H1 (cell line): ENCODE measurements at regions not wholly inside any gene's neighbourhood (a gene's known extent, or its start where the extent isn't known, plus 50 kb on each side); places are given as distances from the start of the nearest gene placed in this dataset.

Source experiments
- CHD7 ChIP-seq: fragments of 300-600 bp; sonication (generic); IDR thresholded peaks from 2 replicates; pipeline ENCODE4 v1.7.1; 2012; ENCODE audit warnings: low read length, moderate library complexity, mild to moderate bottlenecking, inconsistent platforms; ENCODE audit not compliant: insufficient replicate concordance
- CTCF ChIP-seq, 3 experiments: IDR thresholded peaks; 1 replicate in 2 of 3; 2 replicates in 1 of 3; pipeline versions ENCODE4 v1.5.1 to v1.6.1; 2011; ENCODE audit warnings: low read length in 3 of 3, mild to moderate bottlenecking in 3 of 3, inconsistent platforms in 2 of 3, low read depth in 1 of 3, moderate library complexity in 1 of 3; ENCODE audit not compliant: insufficient read depth in 1 of 3; ENCODE audit errors: control extremely low read depth in 1 of 3

GRCh38 chr6:37552267-37552666, 52.6 kb upstream of the CCDC167 start (continued):
- no peak for TF ChIP-seq CTCF (IDR thresholded peaks at IDR 0.05; ENCODE audit: control extremely low read depth in 1 of 3, insufficient read depth in 1 of 3, low read depth in 1 of 3, low read length in 3 of 3)
- no peak for TF ChIP-seq CHD7
